GM10248 (cell line): ENCODE measurements at regions not wholly inside any gene's neighbourhood (a gene's known extent, or its start where the extent isn't known, plus 50 kb on each side); places are given as distances from the start of the nearest gene placed in this dataset.

ENCODE experiments used
- CTCF ChIA-PET: fragments of 300-600 bp; sonication (Branson Sonifier 250); formaldehyde crosslinking; extraction: SDS; loops from one replicate; lab custom pipeline; 2021; ENCODE audit warnings: antibody characterized with exemption; lab: Yijun Ruan, JAX
- POLR2A ChIA-PET: fragments of 350-650 bp; sonication (Branson Sonifier 250); formaldehyde crosslinking; extraction: SDS; loops from one replicate; lab custom pipeline; 2020; ENCODE audit warnings: antibody characterized with exemption; lab: Yijun Ruan, JAX
- DNase-seq: peaks from one replicate; pipeline ENCODE4 v3.0.0; 2012; ENCODE audit errors: extremely low spot score
- TF ChIP-seq, protein P1 (sequence below): IDR thresholded peaks from 2 replicates; pipeline ENCODE4 v1.5.1; 2012; ENCODE audit warnings: mild to moderate bottlenecking, low read depth; ENCODE audit errors: extremely low read depth, missing control alignments, control extremely low read depth

DNA sequence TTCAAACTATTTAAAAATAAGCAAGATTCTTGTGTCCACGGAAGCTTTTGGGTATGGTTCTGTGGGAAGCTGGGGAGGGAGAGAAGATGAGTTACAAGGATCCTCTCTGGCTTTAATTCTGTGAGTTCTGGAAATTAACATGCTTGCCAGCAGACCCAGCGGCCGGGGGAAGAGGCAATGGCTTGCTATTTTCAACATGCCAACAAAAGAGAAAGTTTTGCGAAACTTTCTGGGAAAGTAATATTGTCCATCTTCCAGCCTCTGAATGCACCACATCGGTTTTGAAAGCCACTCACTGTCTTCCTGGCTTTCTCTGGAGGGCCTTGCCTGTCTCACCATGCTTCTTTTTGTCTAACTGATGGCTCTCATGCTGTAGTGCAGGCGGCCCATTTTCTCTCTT, 85.7 kb downstream of the EN1 start:
- ChIA-PET POLR2A (no interaction called here), CTCF (interaction anchor here (1.4 to 2.0 kb wide), 2 partner anchors 9 to 17 kb away, joined by 3 to 6 read pairs; no protein-coding TSS in a partner anchor)
- TF ChIP-seq, protein P1, sequence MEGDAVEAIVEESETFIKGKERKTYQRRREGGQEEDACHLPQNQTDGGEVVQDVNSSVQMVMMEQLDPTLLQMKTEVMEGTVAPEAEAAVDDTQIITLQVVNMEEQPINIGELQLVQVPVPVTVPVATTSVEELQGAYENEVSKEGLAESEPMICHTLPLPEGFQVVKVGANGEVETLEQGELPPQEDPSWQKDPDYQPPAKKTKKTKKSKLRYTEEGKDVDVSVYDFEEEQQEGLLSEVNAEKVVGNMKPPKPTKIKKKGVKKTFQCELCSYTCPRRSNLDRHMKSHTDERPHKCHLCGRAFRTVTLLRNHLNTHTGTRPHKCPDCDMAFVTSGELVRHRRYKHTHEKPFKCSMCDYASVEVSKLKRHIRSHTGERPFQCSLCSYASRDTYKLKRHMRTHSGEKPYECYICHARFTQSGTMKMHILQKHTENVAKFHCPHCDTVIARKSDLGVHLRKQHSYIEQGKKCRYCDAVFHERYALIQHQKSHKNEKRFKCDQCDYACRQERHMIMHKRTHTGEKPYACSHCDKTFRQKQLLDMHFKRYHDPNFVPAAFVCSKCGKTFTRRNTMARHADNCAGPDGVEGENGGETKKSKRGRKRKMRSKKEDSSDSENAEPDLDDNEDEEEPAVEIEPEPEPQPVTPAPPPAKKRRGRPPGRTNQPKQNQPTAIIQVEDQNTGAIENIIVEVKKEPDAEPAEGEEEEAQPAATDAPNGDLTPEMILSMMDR: no peak
- DNase-seq: no peak

DNA sequence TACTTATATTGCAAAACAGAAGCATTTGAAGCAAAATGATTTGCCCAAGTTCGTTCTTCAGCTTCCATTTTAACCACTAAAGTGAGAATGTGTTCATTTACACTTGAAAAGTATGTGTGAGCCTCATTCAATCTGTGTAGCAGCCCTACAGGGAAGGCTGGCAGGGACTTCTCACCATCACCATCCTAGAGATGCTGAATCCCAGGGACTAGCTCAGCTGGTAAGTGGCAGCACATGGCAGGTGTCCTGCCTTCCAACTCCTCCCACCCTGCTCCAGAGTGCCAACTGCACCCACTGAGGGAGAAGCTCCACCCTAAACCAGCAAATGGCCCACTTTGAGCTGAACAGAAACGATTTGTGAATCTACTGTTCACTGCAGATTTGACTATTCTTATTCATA, 91.5 kb downstream of the EN1 start:
- no peak for DNase-seq
- ChIA-PET POLR2A (no interaction called here), CTCF (interaction anchor here (1.3 kb wide), 1 partner anchor 15 kb away, joined by 3 read pairs; no protein-coding TSS in a partner anchor)
- TF ChIP-seq, protein P1: no peak

DNA sequence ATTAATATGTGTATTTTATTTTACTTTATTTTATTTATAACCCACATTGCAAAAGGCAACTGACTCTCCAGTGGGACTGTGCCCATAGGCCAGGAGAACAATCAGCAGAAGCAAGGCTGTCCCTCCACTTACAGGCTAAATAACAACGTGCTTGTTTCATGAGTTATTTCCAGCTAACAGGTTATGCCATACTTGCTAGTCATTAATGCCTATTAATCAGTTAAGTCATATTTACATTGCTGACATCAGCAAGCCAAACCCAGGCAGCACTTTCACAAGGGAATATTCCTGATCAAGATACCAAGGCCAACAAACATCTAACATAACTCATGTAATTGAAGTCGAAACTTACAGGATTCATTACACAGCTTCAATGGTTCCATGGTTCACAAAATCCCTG, 92.1 kb downstream of the EN1 start:
- ChIA-PET CTCF (interaction anchor here (1.3 kb wide), 1 partner anchor 16 kb away, joined by 3 read pairs; no protein-coding TSS in a partner anchor), POLR2A (no interaction called here)
- DNase-seq: no peak
- TF ChIP-seq, protein P1: no peak

DNA sequence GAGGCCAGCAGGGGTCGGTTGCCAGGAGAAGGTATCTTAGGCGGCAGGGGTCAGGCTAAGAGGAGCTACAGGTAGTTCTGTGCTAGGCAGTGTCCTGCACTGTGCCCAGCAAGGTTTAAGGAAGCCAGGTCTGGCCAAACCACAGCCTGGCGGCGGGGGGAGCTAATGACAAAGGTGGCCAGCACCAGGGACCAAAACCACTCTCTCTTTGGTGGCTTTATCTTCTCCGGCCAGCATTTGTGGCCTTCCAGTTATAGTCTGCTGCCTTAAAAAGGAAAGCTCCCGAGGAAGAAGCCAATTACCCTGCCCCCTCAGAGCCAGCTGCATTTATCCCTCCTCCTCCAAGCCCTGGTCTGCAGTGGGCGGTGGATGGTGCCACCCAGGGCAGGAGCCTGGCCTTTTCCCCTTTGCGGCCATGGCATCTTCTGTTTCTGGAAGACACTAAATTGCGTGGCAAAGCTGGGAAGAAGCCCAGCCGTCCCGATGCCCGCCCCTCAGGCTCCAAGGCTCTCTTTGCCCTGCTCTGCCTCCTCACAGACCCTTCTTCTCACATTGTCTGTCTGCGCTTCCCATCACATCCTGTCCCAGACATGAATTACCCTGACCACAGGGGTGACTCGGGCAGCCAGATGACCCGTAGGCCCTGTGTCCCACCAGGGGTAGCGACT, 94.6 kb downstream of the EN1 start:
- DNase-seq: no peak
- TF ChIP-seq, protein P1: no peak
- ChIA-PET CTCF (no interaction called here), POLR2A (no interaction called here)

DNA sequence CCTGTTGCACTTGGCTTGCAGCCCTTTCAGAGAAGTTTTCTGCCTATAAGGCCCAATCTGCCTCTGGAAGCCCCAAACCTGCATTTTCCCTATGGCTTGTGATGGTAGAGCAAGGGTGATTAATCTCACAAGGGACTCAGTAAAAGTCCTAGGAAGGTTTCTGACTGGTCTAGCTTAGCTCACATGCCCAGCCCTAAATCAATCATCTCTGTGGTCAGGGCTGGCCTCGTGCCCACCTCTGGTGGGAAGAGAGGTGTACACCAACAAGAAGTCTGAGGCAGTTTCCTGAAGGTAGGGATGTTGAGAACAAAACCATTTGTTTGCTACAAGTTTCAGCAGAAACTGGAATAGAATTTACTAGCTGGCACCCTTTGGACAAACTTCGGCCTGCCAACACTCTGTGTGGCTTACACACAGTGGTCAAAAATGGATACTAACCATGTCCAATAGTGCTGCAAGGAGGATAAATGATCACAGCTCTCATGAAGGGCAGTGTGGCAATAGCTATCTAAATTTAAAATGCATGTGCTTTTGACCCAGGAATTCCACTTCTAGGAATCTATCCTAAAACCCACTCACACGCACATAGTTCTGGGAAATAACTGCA, 96.4 kb downstream of the EN1 start:
- CTCF ChIA-PET: no interaction called here
- no peak for DNase-seq
- TF ChIP-seq, protein P1: no peak
- POLR2A ChIA-PET: no interaction called here

DNA sequence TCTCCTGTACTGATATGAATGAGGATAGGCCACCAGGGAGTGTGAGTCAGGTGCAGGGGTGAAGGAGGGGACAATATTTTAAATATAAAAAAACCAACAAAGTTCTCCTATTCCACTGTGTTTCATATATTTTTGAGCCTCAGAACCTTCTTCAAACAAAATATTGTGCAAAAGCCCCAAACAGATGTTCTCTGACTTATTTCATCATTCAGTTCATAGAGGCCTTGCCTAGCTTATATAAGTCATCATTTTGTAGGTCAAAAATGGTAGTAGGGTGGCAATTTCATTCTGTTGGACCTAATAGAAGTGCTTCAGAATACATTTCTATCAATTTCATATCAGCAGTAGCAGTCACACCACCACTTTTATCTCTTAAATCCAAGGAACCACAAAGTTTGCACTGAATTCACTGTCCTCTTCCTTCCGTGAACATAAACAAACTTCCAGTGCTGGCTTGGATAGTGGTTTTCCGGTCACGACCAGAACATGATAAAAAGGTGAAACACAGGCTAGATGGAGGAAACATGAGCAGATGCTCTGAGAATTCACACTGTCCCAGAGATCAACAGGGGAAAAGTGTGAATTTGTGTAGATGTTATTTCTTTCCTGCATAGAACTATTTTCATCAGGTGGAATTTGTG, 99.1 kb downstream of the EN1 start:
- TF ChIP-seq, protein P1: no peak
- POLR2A ChIA-PET: no interaction called here
- DNase-seq: no peak
- CTCF ChIA-PET: no interaction called here
